ENCODE measurements at regions not wholly inside any gene's neighbourhood (a gene's known extent, or its start where the extent isn't known, plus 50 kb on each side); places are given as distances from the start of the nearest gene placed in this dataset.

GRCh38 chr1:75984781-75985180 is 52.6 kb upstream of the ASB17 start:
- DNase-seq = no peak

DNA sequence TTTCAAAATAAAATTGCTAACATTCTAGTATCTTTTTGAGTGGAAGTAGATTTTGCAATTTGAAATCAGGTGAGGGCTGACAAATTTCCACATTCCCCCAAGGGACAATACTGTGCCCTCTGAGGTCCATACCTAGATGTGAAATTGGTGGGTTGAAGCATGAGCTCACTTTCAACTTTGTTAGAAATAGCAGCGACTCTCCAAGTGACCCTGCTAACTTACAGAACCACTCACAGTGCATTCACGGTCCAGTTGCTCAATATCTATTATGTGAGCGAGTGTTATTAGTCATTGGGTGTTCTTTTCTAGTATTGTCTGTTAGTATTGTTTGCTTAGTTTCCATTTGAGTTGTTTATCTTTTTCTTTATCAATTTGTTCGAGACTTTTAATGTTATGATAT is 53.6 kb upstream of the ASB17 start:
- DNase-seq = no peak

DNA sequence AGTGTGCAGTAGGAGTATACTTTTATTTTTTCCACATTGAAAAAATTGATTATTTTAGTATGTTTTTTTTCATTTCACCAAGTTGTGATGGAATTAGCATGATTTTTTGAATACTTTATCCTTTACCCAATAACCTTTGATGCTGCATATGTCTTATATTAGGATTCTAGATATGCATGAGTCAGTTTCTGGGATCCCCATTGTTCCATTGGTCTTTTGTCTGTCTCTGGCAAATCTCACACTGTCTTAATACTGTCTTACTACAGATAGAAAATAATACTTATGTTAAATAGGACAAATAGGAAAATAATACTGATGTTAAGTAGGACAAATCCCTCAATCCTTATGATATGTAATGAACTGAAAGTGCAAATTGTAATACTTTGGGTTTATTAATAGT is 54.3 kb upstream of the ASB17 start:
- no peak for DNase-seq

GRCh38 chr1:75989121-75989520 is 56.9 kb upstream of the ASB17 start:
- DNase-seq = no peak

DNA sequence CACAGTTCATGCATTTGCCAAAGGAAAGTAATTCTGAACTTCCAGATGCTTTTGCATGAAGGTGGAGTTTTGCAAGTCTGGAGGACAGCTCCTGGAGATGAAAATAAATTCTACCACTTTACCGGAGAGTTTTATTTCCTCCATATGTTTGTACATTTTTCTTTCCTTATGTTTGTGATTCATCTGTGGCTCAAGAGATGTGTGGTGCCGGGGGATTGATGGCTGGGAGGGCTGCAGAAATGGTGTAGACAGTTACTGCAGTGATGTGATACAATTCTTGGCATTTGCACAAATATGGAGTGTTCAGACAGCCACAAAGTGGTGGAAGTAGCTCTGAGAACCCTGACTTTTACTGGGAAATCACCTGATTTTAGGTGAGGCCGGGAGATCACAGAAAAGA is 58.5 kb upstream of the ASB17 start:
- no peak for DNase-seq

GRCh38 chr1:75991497-75992114 is 59.4 kb upstream of the ASB17 start:
- peak; percentile 87 for DNase-seq

- no peak for DNase-seq
Observed at GRCh38 chr1:75992312-75992711, 60.1 kb upstream of the ASB17 start.

GRCh38 chr1:75993661-75994060 is 61.5 kb upstream of the ASB17 start:
- DNase-seq = no peak

DNA sequence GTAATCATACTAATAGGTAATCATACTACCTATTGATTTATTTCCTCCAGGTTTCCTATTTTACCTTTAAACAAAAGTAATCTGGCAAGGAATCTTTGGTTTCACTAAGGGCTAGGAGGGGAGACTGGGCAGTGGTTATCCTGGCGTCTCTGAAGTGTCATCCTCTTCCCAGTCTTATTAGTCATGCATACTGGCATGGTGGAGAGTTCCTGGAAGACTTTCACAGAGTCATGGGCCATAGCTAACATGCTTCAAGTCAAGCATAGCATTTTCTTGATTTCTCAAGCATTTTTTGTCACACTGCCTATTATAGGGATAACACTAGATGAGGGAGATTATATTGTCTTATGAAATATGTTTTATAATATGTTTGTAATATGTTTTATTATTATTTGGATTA is 64.0 kb upstream of the ASB17 start:
- DNase-seq = no peak

GRCh38 chr1:75999034-75999433 is 66.8 kb upstream of the ASB17 start:
- DNase-seq = no peak

- DNase-seq = no peak
Observed at GRCh38 chr1:76003946-76004345, 70.6 kb upstream of the ST6GALNAC3 start.

DNA sequence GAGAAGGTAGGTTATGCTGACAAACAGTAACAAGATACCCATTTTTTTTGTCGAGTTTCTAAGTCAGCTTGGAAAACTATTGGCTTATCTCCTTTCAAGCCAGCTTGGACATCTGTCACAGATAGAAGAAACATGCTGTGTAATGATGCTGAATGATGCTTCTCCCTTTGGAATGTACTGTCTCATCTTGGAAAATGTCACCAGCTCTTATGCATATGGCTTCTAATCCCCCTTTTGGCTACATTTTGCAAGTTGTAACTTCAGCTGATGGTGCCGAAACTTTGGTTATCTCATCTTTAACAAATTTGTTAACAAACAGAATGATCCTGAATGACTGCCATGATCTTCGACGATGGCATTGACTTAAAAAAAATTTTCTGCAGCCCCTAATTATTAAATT is 68.8 kb upstream of the ST6GALNAC3 start:
- DNase-seq = no peak

DNA sequence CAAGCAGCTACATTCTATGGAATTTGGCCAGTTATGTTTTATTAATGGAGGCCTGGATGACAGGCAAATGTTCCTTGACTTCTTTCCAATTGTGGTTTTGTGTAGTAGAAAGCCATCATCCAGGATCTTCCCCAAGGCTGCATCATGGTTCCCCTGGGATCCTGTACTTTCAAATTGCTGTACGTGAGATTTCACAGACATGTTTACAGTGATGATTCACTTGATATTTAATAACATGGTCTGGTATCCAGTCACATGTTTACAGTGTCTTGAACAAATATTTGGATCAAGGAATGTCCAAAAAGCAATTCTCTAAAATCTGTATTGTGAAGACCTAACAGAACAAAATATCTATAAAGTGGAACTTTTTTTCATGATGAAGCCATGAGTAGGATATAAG is 68.3 kb upstream of the ST6GALNAC3 start:
- no peak for DNase-seq

DNA sequence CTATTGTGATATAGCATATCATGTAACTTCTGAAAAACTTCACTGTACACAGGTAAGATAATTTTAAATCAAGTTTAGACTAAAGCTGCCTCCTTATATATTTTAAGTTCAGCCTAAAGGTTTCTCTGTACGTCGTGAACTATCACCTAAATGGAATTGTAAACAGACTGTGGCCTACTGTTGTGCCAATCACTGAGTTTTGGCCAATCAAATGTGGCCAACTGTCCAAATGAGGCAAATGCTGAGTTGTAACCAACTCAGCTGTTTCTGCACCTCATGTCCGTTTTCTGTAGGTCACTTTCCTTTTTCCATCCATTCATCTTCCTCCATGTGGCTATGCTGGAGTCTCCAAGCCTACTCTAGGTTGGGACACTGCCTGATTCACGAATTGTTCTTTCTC is 63.7 kb upstream of the ST6GALNAC3 start:
- DNase-seq = no peak

DNA sequence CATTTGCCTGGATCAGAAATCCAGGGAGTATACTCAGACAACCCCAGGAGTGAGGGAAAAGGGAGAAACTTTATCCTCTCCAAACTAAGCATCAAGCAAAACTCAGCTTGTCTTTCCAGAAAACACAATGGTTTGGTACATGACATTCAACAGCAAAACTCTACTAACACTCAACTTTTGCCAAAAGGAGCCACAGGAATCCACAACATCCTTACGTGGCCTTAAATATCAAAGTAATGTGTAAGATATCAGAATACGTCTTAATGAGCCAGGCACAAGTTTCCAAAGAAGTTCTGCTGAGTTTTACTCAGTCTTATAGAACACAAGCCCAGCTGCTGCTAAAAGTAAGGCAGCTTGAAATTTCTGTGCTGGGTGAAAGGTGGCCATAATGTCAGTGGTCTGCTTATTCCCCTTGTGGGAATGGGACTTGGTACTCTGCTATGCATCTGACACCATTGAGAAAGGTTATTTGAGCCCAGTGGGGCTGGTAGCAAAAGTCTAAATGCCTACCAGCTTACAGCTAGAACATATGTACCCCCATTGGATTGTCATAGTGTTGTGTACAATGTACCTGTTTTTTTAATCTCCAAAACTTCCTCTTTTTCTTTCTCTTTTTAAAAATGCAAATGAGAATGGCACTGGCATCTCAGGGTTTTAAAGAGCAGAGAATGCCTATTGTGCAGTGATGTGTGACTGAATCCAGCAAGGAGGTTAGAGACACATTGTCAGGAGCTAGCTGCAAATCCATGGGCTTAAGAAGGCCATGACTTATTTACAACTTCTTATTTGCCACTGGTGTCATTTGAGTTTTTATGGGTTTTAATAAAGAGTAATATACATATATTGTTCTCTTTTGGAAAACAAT is 62.0 kb upstream of the ST6GALNAC3 start:
- no peak for DNase-seq

DNA sequence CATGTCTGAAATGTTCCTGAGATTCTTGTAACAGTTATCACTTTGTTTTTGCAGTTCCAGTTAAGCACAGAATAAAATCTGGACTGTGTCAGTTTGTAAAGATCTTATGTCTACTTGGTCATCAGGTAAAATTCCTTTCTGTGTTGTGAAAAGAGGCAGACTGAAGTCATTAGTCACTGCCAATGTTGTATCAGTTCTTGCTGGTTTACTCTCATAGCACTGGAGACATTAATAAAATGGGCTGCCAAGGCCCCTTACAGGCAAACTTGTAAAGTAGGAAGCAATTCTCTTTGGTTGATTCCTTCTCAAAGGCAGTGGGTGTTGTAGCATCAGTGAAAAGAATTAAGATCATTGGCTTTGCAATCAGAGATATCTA is 61.4 kb upstream of the ST6GALNAC3 start:
- no peak for DNase-seq

DNA sequence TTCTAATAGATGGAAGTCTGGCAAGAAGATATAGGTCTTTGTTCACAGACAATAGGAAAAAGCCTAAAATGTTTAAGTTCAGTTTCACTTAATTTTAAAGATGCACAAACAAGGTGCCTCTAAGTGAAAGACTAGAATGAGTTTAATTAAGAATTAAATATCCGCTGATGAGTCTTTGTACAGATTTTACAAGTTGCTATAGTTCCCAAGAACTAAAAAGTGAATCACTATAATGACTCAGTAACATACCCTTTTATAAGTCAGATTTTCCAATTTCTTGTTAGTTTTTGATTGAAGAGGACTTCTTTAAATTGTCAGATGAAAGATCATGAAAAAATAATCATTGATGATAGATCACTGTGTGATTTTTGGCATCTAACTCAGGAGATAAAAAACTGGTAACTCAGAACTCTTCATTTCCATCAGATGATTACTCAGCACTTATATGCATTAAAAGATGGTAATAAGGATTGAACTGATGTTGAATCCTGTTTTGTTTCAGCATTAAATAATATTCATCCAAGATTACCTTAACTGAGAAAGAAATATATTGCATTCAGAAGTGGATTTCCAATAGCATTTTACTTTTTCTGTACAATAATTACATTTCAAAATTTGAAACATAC is 59.0 kb upstream of the ST6GALNAC3 start:
- no peak for DNase-seq

- no peak for DNase-seq
Observed at GRCh38 chr1:76018045-76018444, 56.5 kb upstream of the ST6GALNAC3 start.

DNA sequence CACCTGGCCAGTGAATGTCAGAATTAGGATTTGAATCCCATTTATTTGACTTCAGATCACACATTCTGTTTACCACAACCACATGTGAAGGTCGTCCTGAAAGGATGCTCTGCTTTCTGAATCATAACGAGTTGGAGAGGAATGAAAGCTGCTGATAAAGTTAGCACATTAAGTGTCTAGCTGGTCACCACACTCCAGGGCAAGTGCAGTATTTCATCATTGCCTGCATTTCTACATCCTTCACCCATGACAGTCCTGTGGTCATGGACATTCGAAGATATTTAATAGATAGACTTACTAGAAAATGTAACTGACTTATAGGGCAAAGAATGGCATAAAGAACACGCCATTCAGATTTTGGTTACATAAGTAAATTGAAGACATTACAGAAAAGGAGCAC is 52.7 kb upstream of the ST6GALNAC3 start:
- no peak for DNase-seq

DNA sequence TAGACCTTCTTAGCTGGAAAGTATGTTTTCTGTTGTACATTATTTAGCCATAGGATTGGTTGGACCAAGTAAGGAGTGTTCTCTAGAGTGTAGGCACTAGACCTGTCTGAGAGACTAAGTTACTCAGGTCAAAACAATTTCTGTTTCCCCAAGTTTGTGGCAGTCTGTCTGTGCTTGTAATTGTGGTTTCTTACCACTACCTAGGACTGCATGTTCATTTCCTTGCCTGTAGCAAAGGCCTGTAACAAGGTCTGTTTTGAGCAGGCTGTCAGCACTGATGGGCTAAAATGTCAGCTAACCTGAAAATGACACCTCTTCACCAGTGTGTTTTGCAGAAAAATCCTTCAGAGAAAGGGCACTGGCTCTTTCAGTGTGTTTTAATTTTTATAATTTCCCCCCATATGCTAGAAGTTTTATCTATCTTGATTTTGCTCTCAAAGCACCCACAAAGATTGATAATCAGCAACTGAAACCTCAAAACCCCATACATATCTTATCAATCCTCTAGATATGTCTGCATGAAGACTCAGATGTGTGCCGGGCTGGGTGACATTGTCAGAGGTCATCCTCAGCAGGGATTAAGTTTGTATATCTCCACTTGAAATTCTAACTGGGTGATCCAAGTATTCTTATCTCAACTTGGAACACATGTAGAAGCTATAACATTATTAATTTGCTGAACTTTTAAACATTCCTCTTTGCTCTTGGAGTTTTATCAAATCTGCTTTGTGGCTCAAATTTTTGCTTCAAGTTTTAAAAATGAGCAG is 50.7 kb upstream of the ST6GALNAC3 start:
- no peak for DNase-seq

All from NCI-H748 treated with DMSO at 0.1 percent for 48 hours (cell line).